Neural cell (in vitro differentiated cells): ENCODE measurements at regions not wholly inside any gene's neighbourhood (a gene's known extent, or its start where the extent isn't known, plus 50 kb on each side); places are given as distances from the start of the nearest gene placed in this dataset.

Experiments
- H2AFZ ChIP-seq: fragments of 200-600, 300-800 bp; sonication (generic), shearing (Covaris generic); 2 replicates; pipeline ENCODE4 v1.6.0; 2014; ENCODE audit warnings: low read depth, mild to moderate bottlenecking, antibody characterized with exemption, low read length, moderate library complexity
- H3F3A ChIP-seq: fragments of 200-600 bp; shearing (Covaris generic); 2 replicates; pipeline ENCODE4 v1.6.1; 2016; ENCODE audit warnings: mild to moderate bottlenecking, moderate library complexity, mixed read lengths, antibody characterized with exemption, low read length; ENCODE audit not compliant: insufficient read depth, poor library complexity, severe bottlenecking
- H3K27ac ChIP-seq: fragments of 200-600, 300-800 bp; sonication (generic), shearing (Covaris generic); 2 replicates; pipeline ENCODE4 v1.5.1; 2014; ENCODE audit warnings: mild to moderate bottlenecking, low read length, moderate library complexity
- H3K27me3 ChIP-seq: fragments of 300-800, 200-600 bp; sonication (generic), shearing (Covaris generic); 2 replicates; pipeline ENCODE4 v1.6.0; 2014; ENCODE audit warnings: mild to moderate bottlenecking, low read depth, low read length, moderate library complexity; ENCODE audit not compliant: insufficient read depth
- H3K36me3 ChIP-seq: fragments of 300-800, 200-600 bp; sonication (generic), shearing (Covaris generic); 2 replicates; pipeline ENCODE4 v1.5.1; 2014; ENCODE audit warnings: mild to moderate bottlenecking, antibody characterized with exemption, low read length, moderate library complexity; ENCODE audit not compliant: insufficient read depth
- H3K4me2 ChIP-seq: fragments of 300-800, 200-600 bp; sonication (generic), shearing (Covaris generic); 2 replicates; pipeline ENCODE4 v1.6.0; 2014; ENCODE audit warnings: mild to moderate bottlenecking, low read length
- H3K4me3 ChIP-seq: fragments of 300-800, 200-600 bp; sonication (generic), shearing (Covaris generic); 2 replicates; pipeline ENCODE4 v1.5.1; 2014; ENCODE audit warnings: mild to moderate bottlenecking, low read length, moderate library complexity
- H3K79me2 ChIP-seq: fragments of 200-600 bp; shearing (Covaris generic); replicated peaks from 2 replicates; pipeline ENCODE4 v1.6.0; 2014; ENCODE audit warnings: mild to moderate bottlenecking, low read length, moderate library complexity; ENCODE audit not compliant: insufficient read depth
- H3K9ac ChIP-seq: fragments of 300-800, 200-600 bp; sonication (generic), shearing (Covaris generic); 2 replicates; pipeline ENCODE4 v1.6.1; 2016; ENCODE audit warnings: mild to moderate bottlenecking, low read length, mixed read lengths
- H3K9me2 ChIP-seq: fragments of 200-600 bp; shearing (Covaris generic); 2 replicates; pipeline ENCODE4 v1.6.1; 2016; ENCODE audit warnings: mild to moderate bottlenecking, low read length, mixed read lengths; ENCODE audit not compliant: insufficient read depth
- H3K9me3 ChIP-seq: fragments of 200-600, 300-800 bp; sonication (generic), shearing (Covaris generic); 2 replicates; pipeline ENCODE4 v1.6.1; 2016; ENCODE audit warnings: mild to moderate bottlenecking, mixed run types, low read length, moderate library complexity, mixed read lengths
- H4K20me1 ChIP-seq: fragments of 200-600 bp; shearing (Covaris generic); 2 replicates; pipeline ENCODE4 v1.6.1; 2016; ENCODE audit warnings: mild to moderate bottlenecking, mixed run types; ENCODE audit not compliant: insufficient read depth
- CTCF ChIP-seq: fragments of 450-650 bp; IDR thresholded peaks from 2 replicates; pipeline ENCODE4 v1.5.1; 2014; ENCODE audit warnings: antibody characterized with exemption, mild to moderate bottlenecking, moderate library complexity; ENCODE audit not compliant: poor library complexity, severe bottlenecking
- EP300 ChIP-seq: fragments of 450-650 bp; conservative IDR thresholded peaks from 2 replicates; pipeline ENCODE4 v1.6.1; 2014; ENCODE audit warnings: antibody characterized with exemption, mild to moderate bottlenecking, moderate library complexity; ENCODE audit not compliant: poor library complexity, severe bottlenecking
- EZH2 ChIP-seq: fragments of 200-600, 300-800 bp; shearing (Covaris generic), sonication (generic); IDR thresholded peaks from 2 replicates; pipeline ENCODE4 v1.6.1; 2014; ENCODE audit warnings: antibody characterized with exemption, low read length, borderline replicate concordance, mild to moderate bottlenecking; ENCODE audit not compliant: insufficient read depth, poor library complexity, severe bottlenecking
- MXI1 ChIP-seq: fragments of 450-650 bp; conservative IDR thresholded peaks from 2 replicates; pipeline ENCODE4 v1.6.1; 2014; ENCODE audit warnings: antibody characterized with exemption, mild to moderate bottlenecking; ENCODE audit not compliant: poor library complexity, severe bottlenecking
- POLR2AphosphoS5 ChIP-seq: IDR thresholded peaks from 2 replicates; pipeline ENCODE4 v1.6.1; 2012
- RAD21 ChIP-seq: fragments of 450-650 bp; conservative IDR thresholded peaks from 2 replicates; pipeline ENCODE4 v1.6.1; 2014; ENCODE audit warnings: antibody characterized with exemption, mild to moderate bottlenecking, moderate library complexity
- REST ChIP-seq: IDR thresholded peaks from 2 replicates; pipeline ENCODE4 v1.6.1; 2012; ENCODE audit warnings: borderline replicate concordance
- SMC3 ChIP-seq: fragments of 450-650 bp; conservative IDR thresholded peaks from 2 replicates; pipeline ENCODE4 v1.6.1; 2014; ENCODE audit warnings: antibody characterized with exemption, mild to moderate bottlenecking, moderate library complexity; ENCODE audit not compliant: poor library complexity
- TAF1 ChIP-seq: IDR thresholded peaks from 2 replicates; pipeline ENCODE4 v1.6.1; 2012; ENCODE audit warnings: low read depth

GRCh38 chr5:115723220-115723619 lies 93.2 kb downstream of the CDO1 start:
- H4K20me1 ChIP-seq, result no peaks in the 10 kb centered on the region
- no peak overlapping the region for H3K27ac ChIP-seq
- H3K9me2 ChIP-seq, result no peaks in the 10 kb centered on the region
- H3K36me3 ChIP-seq, result no peaks in the 10 kb centered on the region
- H3K4me2 ChIP-seq, result no peak overlapping the region
- H3K4me3 ChIP-seq, result no peak overlapping the region
- H3K9ac ChIP-seq, result no peak overlapping the region
- H2AFZ ChIP-seq, result no peak overlapping the region
- TF ChIP-seq POLR2AphosphoS5, result no peak
- no peak for TF ChIP-seq RAD21
- TF ChIP-seq TAF1, result no peak
- TF ChIP-seq EP300, result no peak
- TF ChIP-seq MXI1, result no peak
- no peak for TF ChIP-seq SMC3
- no peak for TF ChIP-seq CTCF
- no peak for TF ChIP-seq EZH2
- no peak for TF ChIP-seq REST
- no peaks in the 10 kb centered on the region for H3K79me2 ChIP-seq
- H3K27me3 ChIP-seq, result no peaks in the 10 kb centered on the region
- no peaks in the 10 kb centered on the region for H3K9me3 ChIP-seq
- H3F3A ChIP-seq, result no peaks in the 10 kb centered on the region

GRCh38 chr5:115720888-115721287 lies 95.1 kb upstream of the TMED7 start:
- Histone ChIP-seq H3K36me3 (no peaks in the 10 kb centered on the region), H3K4me3 (no peak overlapping the region), H3K4me2 (no peak overlapping the region), H3K9ac (no peak overlapping the region), H3K9me3 (no peaks in the 10 kb centered on the region), H4K20me1 (no peaks in the 10 kb centered on the region), H3F3A (no peaks in the 10 kb centered on the region), H3K79me2 (no peaks in the 10 kb centered on the region), H2AFZ (no peak overlapping the region), H3K27me3 (no peaks in the 10 kb centered on the region), H3K27ac (no peak overlapping the region), H3K9me2 (no peaks in the 10 kb centered on the region)
- TF ChIP-seq EZH2 (no peak), EP300 (no peak), RAD21 (no peak), MXI1 (no peak), CTCF (no peak), TAF1 (no peak), POLR2AphosphoS5 (no peak), SMC3 (no peak), REST (no peak)
